Gastrocnemius medialis (tissue), 4 donors: ENCODE measurements at regions not wholly inside any gene's neighbourhood (a gene's known extent, or its start where the extent isn't known, plus 50 kb on each side); places are given as distances from the start of the nearest gene placed in this dataset.

Source experiments
- CTCF ChIP-seq, 5 experiments: fragments of 450-650 bp in 3 of 5; fragments of 200-600 bp in 2 of 5; sonication (generic) in 2 of 5; IDR thresholded peaks in 4 of 5; conservative IDR thresholded peaks in 1 of 5; 1 replicate in 4 of 5; 2 replicates in 1 of 5; pipeline ENCODE4 v1.5.1; 2016 to 2019; ENCODE audit warnings: antibody characterized with exemption in 5 of 5, mild to moderate bottlenecking in 3 of 5, moderate library complexity in 3 of 5
- POLR2A ChIP-seq, 2 donors: fragments of 450-650 bp; IDR thresholded peaks; one replicate each; pipeline ENCODE4 v1.6.1; 2017; ENCODE audit warnings: antibody characterized with exemption in 2 of 2, mild to moderate bottlenecking in 2 of 2, moderate library complexity in 2 of 2

- TF ChIP-seq POLR2A (IDR thresholded peaks at IDR 0.05): no peak
- no peak for TF ChIP-seq CTCF (IDR thresholded peaks at IDR 0.05 in 4 of 5, conservative IDR thresholded peaks at IDR 0.05 in 1 of 5)
These were observed 62.9 kb downstream of the ACKR3 start for GRCh38 chr2:236632295-236633218.
